Cardiac muscle cell (in vitro differentiated cells and primary cell): ENCODE measurements at regions not wholly inside any gene's neighbourhood (a gene's known extent, or its start where the extent isn't known, plus 50 kb on each side); places are given as distances from the start of the nearest gene placed in this dataset.

Experiments used
- DNase-seq, 2 donors: peaks; one replicate each; pipeline versions ENCODE4 v3.0.0 to v3.0.0-alpha.2; 2010 to 2017; ENCODE audit warnings: low read depth in 1 of 2, low spot score in 1 of 2
- H3K27ac ChIP-seq: fragments of 200-600 bp; sonication (generic); 2 replicates; pipeline ENCODE4 v1.5.1; 2016
- H3K27me3 ChIP-seq: fragments of 200-600 bp; sonication (generic); 2 replicates; pipeline ENCODE4 v1.6.0; 2016; ENCODE audit warnings: control low read depth
- H3K36me3 ChIP-seq: fragments of 200-600 bp; sonication (generic); 2 replicates; pipeline ENCODE4 v1.5.1; 2016; ENCODE audit warnings: control low read depth
- H3K4me1 ChIP-seq: fragments of 200-600 bp; sonication (generic); 2 replicates; pipeline ENCODE4 v1.8.1; 2017; ENCODE audit warnings: low read depth, mild to moderate bottlenecking, mixed run types
- H3K4me3 ChIP-seq: fragments of 200-600 bp; sonication (generic); 2 replicates; pipeline ENCODE4 v1.5.1; 2016; ENCODE audit warnings: mild to moderate bottlenecking
- H3K9me3 ChIP-seq: fragments of 200-600 bp; sonication (generic); 2 replicates; pipeline ENCODE4 v1.5.1; 2017; ENCODE audit warnings: low read depth, mild to moderate bottlenecking, control low read depth
- CTCF ChIP-seq: IDR thresholded peaks from 2 replicates; pipeline ENCODE4 v1.5.1; 2012; ENCODE audit warnings: low read depth, mild to moderate bottlenecking, low read length

- H3K36me3 ChIP-seq = no peaks in the 10 kb centered on the region
- H3K9me3 ChIP-seq = no peaks in the 10 kb centered on the region
- no peak overlapping the region for H3K4me3 ChIP-seq
- DNase-seq = peak; percentile 43 to 52
- peak overlapping the region; percentile 24 for H3K27ac ChIP-seq
- peaks cover 22% of the 10 kb centered on the region for H3K4me1 ChIP-seq
- no peaks in the 10 kb centered on the region for H3K27me3 ChIP-seq
- no peak for TF ChIP-seq CTCF
These were observed 189.4 kb downstream of the NXNL2 start for GRCh38 chr9:88724331-88724730.

- H3K4me1 ChIP-seq = peaks cover 22% of the 10 kb centered on the region
- TF ChIP-seq CTCF = no peak
- no peak overlapping the region for H3K27ac ChIP-seq
- no peaks in the 10 kb centered on the region for H3K27me3 ChIP-seq
- H3K4me3 ChIP-seq = no peak overlapping the region
- no peaks in the 10 kb centered on the region for H3K9me3 ChIP-seq
- DNase-seq = no peak
- no peaks in the 10 kb centered on the region for H3K36me3 ChIP-seq
These were observed 190.5 kb downstream of the NXNL2 start for GRCh38 chr9:88725300-88726019.

DNA sequence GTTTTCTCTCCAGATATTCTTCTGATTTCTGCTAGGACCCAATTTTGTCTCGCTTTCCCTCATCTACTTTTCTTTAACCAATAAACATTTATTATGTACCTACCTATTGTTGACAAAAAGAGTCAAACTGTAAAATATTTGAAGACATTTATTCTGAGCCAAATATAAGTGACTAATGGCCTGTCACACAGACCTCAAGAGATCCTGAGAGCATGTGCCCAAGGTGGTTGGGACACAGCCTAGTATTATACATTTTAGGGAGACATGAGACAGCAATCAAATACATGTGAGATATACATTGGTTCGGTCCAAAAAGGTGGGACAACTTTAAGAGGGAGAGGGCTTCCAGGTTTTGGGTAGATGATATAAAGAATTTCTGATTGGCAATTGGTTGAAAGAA is 191.8 kb downstream of the NXNL2 start:
- no peak overlapping the region for H3K27ac ChIP-seq
- H3K9me3 ChIP-seq = no peaks in the 10 kb centered on the region
- H3K27me3 ChIP-seq = no peaks in the 10 kb centered on the region
- TF ChIP-seq CTCF = no peak
- H3K36me3 ChIP-seq = no peaks in the 10 kb centered on the region
- H3K4me3 ChIP-seq = no peak overlapping the region
- H3K4me1 ChIP-seq = peaks cover 22% of the 10 kb centered on the region
- DNase-seq = no peak

DNA sequence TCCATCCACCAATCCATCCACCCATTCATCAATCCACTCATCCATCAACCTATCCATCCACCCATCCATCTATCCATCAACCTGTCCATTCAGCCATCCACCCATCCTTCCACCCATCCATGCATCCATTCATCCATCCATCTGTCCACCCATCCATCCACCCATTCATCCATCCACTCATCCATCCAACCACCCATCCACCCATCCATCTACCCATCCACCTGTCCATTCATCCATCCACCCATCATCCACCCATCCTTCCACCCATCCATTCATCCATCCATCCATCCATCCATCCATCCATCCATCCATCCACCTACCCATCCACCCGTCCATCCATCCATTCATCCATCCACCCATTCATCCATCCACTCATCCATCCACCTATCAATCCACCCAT is 195.8 kb downstream of the NXNL2 start:
- Histone ChIP-seq H3K27ac (no peak overlapping the region), H3K4me1 (peaks cover 14% of the 10 kb centered on the region), H3K36me3 (no peaks in the 10 kb centered on the region), H3K27me3 (no peaks in the 10 kb centered on the region), H3K9me3 (no peaks in the 10 kb centered on the region), H3K4me3 (no peak overlapping the region)
- no peak for TF ChIP-seq CTCF
- no peak for DNase-seq

DNA sequence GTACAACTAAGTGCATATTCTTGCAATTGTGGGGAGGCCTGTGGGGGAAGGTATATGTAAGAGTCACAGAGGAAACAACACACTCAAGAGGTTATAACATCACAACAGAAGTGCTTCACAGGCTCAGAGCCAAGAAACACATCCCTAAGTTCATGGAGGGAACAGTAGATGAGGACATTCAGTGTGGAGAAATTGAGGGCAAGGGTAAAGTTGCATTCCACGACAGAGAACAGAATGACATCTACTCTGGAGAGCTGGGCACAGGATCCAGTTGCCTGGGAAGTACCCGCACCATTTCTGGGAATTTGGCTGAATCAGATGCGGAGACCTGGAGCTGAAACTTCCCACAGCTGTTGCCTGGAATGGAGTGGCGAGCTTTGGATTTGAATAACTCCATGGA is 197.2 kb downstream of the NXNL2 start:
- DNase-seq = peak in 1 of 2 donors; percentile 92
- Histone ChIP-seq H3K9me3 (no peaks in the 10 kb centered on the region), H3K4me3 (no peak overlapping the region), H3K4me1 (peaks cover 7% of the 10 kb centered on the region), H3K36me3 (no peaks in the 10 kb centered on the region), H3K27me3 (no peaks in the 10 kb centered on the region), H3K27ac (no peak overlapping the region)
- no peak for TF ChIP-seq CTCF
